Cardiac fibroblast (primary cell): ENCODE measurements at regions not wholly inside any gene's neighbourhood (a gene's known extent, or its start where the extent isn't known, plus 50 kb on each side); places are given as distances from the start of the nearest gene placed in this dataset.
A peak's percentile ranks its signal among the peaks of the same experiment; 100 is the strongest.
"Not testable (repeated sequence)": the region's sequence is repeated elsewhere in the genome, so short reads cannot be mapped to it uniquely, and the experiment has no call there.

Experiments
- DNase-seq, 2 donors: peaks; one replicate each; pipeline versions ENCODE4 v3.0.0 to v3.0.0-alpha.2; 2010; ENCODE audit warnings: low read depth in 2 of 2
- H3K4me3 ChIP-seq, 2 donors: replicated peaks in 1 of 2; 1 replicate in 1 of 2; 2 replicates in 1 of 2; pipeline ENCODE4 v1.5.1; 2011; ENCODE audit warnings: low read depth in 2 of 2, low read length in 2 of 2, mild to moderate bottlenecking in 2 of 2, moderate library complexity in 1 of 2
- TF ChIP-seq, protein P1 (sequence below): IDR thresholded peaks from one replicate; pipeline ENCODE4 v1.5.1; 2011; ENCODE audit warnings: low read depth, mild to moderate bottlenecking, low read length, inconsistent platforms

DNA sequence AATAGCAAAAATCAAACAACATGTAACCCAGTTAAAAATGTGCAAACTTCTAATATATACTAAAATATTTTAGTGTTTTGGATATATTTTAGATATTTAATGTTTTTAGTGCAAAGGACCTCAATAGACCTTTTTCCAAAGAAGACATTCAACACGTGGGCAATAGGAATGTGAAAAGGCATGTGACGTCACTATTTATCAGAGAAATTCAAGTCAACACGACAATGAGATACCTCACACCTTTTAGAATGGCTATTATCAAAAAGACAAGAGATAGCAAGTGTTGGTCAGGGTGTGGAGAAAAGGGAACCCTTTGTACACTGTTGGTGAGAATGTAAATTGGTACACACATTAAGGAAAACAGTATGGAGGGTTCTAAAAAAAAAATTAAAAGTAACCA lies 115.6 kb upstream of the FAM47B start:
- TF ChIP-seq, protein P1, sequence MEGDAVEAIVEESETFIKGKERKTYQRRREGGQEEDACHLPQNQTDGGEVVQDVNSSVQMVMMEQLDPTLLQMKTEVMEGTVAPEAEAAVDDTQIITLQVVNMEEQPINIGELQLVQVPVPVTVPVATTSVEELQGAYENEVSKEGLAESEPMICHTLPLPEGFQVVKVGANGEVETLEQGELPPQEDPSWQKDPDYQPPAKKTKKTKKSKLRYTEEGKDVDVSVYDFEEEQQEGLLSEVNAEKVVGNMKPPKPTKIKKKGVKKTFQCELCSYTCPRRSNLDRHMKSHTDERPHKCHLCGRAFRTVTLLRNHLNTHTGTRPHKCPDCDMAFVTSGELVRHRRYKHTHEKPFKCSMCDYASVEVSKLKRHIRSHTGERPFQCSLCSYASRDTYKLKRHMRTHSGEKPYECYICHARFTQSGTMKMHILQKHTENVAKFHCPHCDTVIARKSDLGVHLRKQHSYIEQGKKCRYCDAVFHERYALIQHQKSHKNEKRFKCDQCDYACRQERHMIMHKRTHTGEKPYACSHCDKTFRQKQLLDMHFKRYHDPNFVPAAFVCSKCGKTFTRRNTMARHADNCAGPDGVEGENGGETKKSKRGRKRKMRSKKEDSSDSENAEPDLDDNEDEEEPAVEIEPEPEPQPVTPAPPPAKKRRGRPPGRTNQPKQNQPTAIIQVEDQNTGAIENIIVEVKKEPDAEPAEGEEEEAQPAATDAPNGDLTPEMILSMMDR: no peak
- no peak overlapping the region for H3K4me3 ChIP-seq
- no peak for DNase-seq

GRCh38 chrX:34839451-34839850 lies 103.1 kb upstream of the FAM47B start:
- TF ChIP-seq, protein P1: no peak
- H3K4me3 ChIP-seq: no peak overlapping the region
- no peak for DNase-seq

DNA sequence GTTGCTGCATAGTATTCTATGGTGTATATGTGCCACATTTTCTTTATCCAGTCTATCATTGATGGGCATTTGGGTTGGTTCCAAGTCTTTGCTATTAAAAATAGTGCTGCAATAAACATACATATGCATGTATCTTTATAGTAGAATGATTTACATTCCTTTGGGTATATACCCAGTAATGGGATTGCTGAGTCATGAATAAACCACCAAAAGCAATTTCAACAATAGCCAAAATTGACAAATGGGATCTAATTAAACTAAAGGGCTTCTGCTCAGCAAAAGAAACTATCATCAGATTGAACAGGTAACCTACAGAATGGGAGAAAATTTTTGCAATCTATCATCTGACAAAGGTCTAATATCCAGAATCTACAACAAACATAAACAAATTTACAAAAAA lies 101.4 kb upstream of the FAM47B start:
- not testable (repeated sequence) for DNase-seq, H3K4me3 ChIP-seq

GRCh38 chrX:34848281-34848680 lies 94.3 kb upstream of the FAM47B start:
- peak; percentile 38 to 62 for DNase-seq
- TF ChIP-seq, protein P1: no peak

GRCh38 chrX:34849371-34849770 lies 93.2 kb upstream of the FAM47B start:
- DNase-seq: peak; percentile 13 to 44
- no peak overlapping the region for H3K4me3 ChIP-seq
- TF ChIP-seq, protein P1: no peak

More at GRCh38 chrX:34848281-34848680, 94.3 kb upstream of the FAM47B start:
- H3K4me3 ChIP-seq: no peak overlapping the region

DNA sequence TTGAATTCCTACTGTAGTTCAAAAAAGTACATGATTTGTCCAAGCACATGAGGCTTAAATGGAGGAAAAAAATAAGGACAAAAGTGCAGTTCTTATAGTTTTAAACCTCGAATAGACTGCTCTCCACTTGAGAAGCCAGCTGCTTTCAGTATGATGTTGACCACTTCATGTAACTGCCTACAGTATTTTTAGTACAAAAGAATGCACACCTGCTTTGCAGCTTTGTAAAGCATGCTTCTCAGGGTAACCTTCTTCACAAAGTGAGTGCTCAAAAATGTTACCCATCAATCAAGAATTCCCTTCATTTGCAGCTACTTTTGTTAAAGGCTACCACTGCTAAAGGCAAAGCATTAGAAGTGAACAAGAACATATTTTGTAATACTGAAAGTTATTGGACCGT lies 83.4 kb upstream of the FAM47B start:
- no peak overlapping the region for H3K4me3 ChIP-seq
- no peak for DNase-seq
- TF ChIP-seq, protein P1: no peak

GRCh38 chrX:34863906-34864305 lies 78.7 kb upstream of the FAM47B start:
- H3K4me3 ChIP-seq: no peak overlapping the region
- TF ChIP-seq, protein P1: no peak
- no peak for DNase-seq
